ENCODE measurements at regions not wholly inside any gene's neighbourhood (a gene's known extent, or its start where the extent isn't known, plus 50 kb on each side); places are given as distances from the start of the nearest gene placed in this dataset.

DNA sequence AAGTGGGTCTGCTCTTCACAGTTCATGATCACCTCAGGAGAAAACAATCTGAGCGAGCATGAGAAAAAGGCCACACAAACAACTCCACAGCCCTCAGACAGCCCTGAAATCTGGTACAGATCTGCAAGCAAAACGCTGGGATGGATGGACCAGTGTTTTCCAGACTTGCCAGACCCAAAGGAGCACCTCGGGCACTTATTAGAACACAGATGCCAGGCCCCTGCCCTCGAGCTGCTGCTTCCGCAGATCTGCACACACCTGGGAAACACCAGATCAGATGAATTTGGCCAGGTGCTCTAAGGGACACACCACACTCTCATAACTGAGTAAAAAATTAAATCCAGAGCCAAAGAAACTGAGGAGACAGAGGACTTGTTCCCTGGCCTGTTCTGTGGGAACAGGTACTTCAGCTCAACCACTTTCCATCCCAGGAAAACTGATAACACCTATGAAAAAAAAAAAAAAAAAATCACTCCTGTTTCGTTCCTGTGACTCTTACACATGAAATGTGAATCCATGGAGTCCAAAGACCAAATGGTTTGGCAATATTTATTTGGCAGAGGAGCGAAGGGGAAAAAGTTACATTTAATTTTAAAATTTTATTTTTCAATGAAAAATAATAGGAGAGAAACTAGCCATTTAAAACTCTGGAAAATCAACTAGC, 202.9 kb upstream of the ESRRG start:
- TF ChIP-seq, protein P1, sequence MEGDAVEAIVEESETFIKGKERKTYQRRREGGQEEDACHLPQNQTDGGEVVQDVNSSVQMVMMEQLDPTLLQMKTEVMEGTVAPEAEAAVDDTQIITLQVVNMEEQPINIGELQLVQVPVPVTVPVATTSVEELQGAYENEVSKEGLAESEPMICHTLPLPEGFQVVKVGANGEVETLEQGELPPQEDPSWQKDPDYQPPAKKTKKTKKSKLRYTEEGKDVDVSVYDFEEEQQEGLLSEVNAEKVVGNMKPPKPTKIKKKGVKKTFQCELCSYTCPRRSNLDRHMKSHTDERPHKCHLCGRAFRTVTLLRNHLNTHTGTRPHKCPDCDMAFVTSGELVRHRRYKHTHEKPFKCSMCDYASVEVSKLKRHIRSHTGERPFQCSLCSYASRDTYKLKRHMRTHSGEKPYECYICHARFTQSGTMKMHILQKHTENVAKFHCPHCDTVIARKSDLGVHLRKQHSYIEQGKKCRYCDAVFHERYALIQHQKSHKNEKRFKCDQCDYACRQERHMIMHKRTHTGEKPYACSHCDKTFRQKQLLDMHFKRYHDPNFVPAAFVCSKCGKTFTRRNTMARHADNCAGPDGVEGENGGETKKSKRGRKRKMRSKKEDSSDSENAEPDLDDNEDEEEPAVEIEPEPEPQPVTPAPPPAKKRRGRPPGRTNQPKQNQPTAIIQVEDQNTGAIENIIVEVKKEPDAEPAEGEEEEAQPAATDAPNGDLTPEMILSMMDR (IDR thresholded peaks at IDR 0.05; ENCODE audit: insufficient read depth, low read depth, low read length) = no peak
- TF ChIP-seq EZH2 (IDR thresholded peaks at IDR 0.05; ENCODE audit: insufficient read depth, low read length) = no peak
